Brain microvascular endothelial cell (primary cell): ENCODE measurements at regions not wholly inside any gene's neighbourhood (a gene's known extent, or its start where the extent isn't known, plus 50 kb on each side); places are given as distances from the start of the nearest gene placed in this dataset.

Source experiments
- DNase-seq: peaks from one replicate; pipeline ENCODE4 v3.0.0-alpha.2; 2020
- H3K27ac ChIP-seq: fragments of 250-450 bp; sonication (Bioruptor Pico); 2 replicates; pipeline ENCODE4 v1.5.1; 2020; ENCODE audit warnings: mild to moderate bottlenecking, moderate library complexity
- H3K27me3 ChIP-seq: fragments of 250-450 bp; sonication (Bioruptor Pico); replicated peaks from 2 replicates; pipeline ENCODE4 v1.5.1; 2020; ENCODE audit warnings: mild to moderate bottlenecking
- H3K36me3 ChIP-seq: fragments of 250-450 bp; sonication (Bioruptor Pico); replicated peaks from 2 replicates; pipeline ENCODE4 v1.5.1; 2020; ENCODE audit warnings: mild to moderate bottlenecking
- H3K4me3 ChIP-seq: 2 replicates; pipeline ENCODE4 v1.5.1; 2011; ENCODE audit warnings: low read depth, mild to moderate bottlenecking, control low read depth, low read length, moderate library complexity
- in situ Hi-C: cut with HindIII; loops from 2 replicates; pipeline ENCODE4 v1.10.0; 2017; ENCODE audit warnings: low sequenced_read_pairs, low pct_ligation_motif_present
- TF ChIP-seq, protein P1 (sequence below): IDR thresholded peaks from 2 replicates; pipeline ENCODE4 v1.5.1; 2011; ENCODE audit warnings: low read depth, mild to moderate bottlenecking, moderate library complexity, low read length, control low read depth, inconsistent platforms; ENCODE audit errors: missing control alignments

- no peaks in the 10 kb centered on the region for H3K27me3 ChIP-seq
- TF ChIP-seq, protein P1, sequence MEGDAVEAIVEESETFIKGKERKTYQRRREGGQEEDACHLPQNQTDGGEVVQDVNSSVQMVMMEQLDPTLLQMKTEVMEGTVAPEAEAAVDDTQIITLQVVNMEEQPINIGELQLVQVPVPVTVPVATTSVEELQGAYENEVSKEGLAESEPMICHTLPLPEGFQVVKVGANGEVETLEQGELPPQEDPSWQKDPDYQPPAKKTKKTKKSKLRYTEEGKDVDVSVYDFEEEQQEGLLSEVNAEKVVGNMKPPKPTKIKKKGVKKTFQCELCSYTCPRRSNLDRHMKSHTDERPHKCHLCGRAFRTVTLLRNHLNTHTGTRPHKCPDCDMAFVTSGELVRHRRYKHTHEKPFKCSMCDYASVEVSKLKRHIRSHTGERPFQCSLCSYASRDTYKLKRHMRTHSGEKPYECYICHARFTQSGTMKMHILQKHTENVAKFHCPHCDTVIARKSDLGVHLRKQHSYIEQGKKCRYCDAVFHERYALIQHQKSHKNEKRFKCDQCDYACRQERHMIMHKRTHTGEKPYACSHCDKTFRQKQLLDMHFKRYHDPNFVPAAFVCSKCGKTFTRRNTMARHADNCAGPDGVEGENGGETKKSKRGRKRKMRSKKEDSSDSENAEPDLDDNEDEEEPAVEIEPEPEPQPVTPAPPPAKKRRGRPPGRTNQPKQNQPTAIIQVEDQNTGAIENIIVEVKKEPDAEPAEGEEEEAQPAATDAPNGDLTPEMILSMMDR, result no peak
- no peak overlapping the region for H3K4me3 ChIP-seq
- no peak for DNase-seq
- H3K27ac ChIP-seq, result no peak overlapping the region
- in situ Hi-C loops, result no loop called here
- no peaks in the 10 kb centered on the region for H3K36me3 ChIP-seq
Measured at GRCh38 chrX:42047886-42048285, 124.5 kb upstream of the CASK start.

DNA sequence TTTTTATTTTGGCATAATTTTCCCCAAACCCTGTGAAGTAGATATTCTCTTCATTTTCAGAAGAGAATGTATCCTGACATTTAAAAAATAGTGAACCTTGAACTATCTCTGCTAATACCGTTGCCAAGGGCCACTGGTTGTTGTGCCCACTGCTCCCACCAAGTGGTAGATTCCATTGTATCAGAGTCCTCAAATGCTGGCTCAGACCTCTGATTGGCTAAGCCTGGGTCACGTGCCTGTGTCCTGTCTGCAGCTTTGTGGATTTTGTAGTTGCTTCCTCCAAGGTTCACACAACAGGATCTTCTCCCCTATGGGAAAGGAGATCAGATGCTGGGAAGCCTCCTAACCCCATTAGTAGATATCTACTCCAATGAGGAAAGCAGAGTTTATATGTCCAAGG lies 104.8 kb upstream of the CASK start:
- DNase-seq, result no peak
- in situ Hi-C loops, result no loop called here
- TF ChIP-seq, protein P1, result no peak
- H3K36me3 ChIP-seq, result no peaks in the 10 kb centered on the region
- H3K27ac ChIP-seq, result no peak overlapping the region
- H3K27me3 ChIP-seq, result no peaks in the 10 kb centered on the region
- H3K4me3 ChIP-seq, result no peak overlapping the region

DNA sequence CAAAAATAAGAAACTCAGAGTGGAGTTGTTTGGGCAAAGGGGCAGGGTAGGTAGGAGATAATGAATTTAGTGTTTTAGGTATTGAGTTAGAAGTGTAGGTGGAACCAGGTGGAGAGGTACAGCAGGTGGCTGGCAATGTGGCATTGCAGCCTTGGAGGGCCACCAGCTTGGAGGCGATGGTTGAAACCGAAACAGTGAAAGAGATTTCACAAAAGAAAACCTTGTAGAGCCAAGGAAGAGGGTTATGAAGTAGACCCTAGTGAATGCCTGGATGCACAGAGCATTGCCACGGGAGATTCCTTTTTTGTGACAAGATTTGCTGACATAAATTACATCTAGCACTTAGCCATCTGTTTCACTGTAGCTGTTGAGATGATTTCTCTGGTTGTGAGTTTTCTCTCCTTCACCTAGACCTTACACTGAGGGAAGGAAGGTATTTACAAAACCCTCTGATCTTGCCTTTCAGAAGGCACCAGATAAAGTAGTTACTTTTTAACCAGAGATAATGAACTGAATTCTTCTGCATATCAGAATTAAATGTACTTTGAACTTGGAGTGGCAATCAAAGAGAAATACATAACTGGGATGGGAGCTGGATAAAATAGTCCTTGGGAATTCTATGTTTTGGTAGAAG lies 104.1 kb upstream of the CASK start:
- in situ Hi-C loops, result no loop called here
- Histone ChIP-seq H3K27me3 (no peaks in the 10 kb centered on the region), H3K4me3 (no peak overlapping the region), H3K27ac (no peak overlapping the region), H3K36me3 (no peaks in the 10 kb centered on the region)
- DNase-seq, result no peak
- TF ChIP-seq, protein P1, result no peak

GRCh38 chrX:42025861-42026260 lies 102.5 kb upstream of the CASK start:
- Histone ChIP-seq H3K27ac (no peak overlapping the region), H3K4me3 (no peak overlapping the region), H3K27me3 (no peaks in the 10 kb centered on the region), H3K36me3 (no peaks in the 10 kb centered on the region)
- TF ChIP-seq, protein P1, result no peak
- in situ Hi-C loops, result no loop called here
- no peak for DNase-seq

DNA sequence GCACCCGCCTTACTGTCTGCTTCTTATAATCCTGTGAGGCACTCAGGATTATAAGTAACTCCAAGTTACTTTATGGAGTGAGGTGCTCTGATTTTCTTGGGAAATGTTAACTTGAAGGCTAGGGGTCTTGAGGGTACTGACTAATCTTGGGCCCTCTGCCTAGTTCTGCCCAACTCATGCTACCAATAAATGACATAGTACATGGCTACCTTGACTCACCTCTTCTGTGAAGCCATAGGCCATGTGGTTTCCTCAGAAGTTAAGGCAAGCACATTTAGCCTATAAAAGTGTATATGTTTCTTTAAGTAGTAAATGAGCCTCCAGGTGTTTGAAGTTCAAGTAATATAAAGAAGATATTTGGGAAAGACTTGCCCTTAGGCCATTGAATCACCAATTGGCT lies 99.8 kb upstream of the CASK start:
- in situ Hi-C loops, result no loop called here
- no peaks in the 10 kb centered on the region for H3K27me3 ChIP-seq
- no peak overlapping the region for H3K4me3 ChIP-seq
- no peaks in the 10 kb centered on the region for H3K36me3 ChIP-seq
- no peak for DNase-seq
- no peak overlapping the region for H3K27ac ChIP-seq
- TF ChIP-seq, protein P1, result no peak

DNA sequence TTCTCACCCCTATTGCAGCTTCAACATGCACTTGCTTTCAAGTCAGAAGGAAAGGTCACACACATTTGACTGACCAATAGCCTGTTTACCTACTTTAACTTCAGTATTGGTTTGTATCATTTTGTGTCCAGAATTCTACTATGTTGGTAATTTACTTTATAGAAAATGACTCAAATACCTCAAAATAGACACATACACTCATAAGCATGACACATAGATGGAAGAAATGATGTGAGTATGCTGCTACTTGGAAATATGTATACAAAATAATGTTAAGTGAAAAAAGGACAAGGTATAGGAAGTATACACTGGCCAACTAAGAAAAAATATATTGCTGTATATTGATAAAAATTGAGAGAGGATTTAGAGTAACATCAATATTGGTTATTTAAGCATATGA lies 98.8 kb upstream of the CASK start:
- Histone ChIP-seq H3K36me3 (no peaks in the 10 kb centered on the region), H3K4me3 (no peak overlapping the region), H3K27ac (no peak overlapping the region), H3K27me3 (no peaks in the 10 kb centered on the region)
- TF ChIP-seq, protein P1, result no peak
- in situ Hi-C loops, result no loop called here
- DNase-seq, result no peak
